ENCODE measurements at regions not wholly inside any gene's neighbourhood (a gene's known extent, or its start where the extent isn't known, plus 50 kb on each side); places are given as distances from the start of the nearest gene placed in this dataset.

- no peak for DNase-seq
Measured at GRCh38 chr3:188077160-188077799, 76.7 kb upstream of the LPP start.

- no peak for DNase-seq
Measured at GRCh38 chr3:188080091-188080490, 73.9 kb upstream of the LPP start.

DNA sequence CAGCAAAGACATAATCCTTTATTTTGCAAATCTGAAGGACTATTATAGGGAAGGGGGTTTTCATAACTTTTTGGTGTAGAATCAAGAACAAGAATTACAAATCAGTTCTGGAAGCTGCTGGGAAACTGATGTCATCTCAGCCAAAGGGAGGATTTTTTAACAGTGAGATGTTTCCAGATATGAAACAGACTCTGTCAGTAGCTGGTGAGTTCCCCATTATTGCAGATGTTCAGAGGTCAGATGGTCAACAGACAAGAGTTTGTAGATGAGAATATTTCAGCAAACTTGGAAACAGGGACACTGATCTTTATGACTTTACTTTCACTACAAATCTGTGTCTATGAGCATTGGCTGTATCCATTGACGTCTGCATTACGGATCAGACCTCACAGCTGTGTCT lies 71.9 kb upstream of the LPP start:
- DNase-seq = no peak

DNA sequence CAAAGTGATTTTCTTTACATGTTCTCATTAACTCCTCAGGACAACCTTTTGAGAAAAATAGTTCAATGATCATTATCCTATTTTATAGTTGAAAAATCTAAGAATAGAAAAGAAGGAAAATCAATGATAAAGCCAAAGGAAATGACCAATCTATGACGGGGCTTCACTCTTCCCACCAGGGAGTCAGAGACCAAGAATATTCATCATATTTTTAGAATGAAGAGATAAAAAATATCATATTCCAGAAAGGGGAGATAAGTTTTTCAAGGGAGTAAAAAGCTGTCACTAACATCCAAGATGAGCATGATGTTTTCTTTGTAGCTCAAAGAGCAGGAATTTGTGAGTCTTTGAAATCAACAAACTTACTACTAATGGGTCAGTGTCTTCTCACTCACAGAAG lies 71.5 kb upstream of the LPP start:
- no peak for DNase-seq

GRCh38 chr3:188083011-188083410 lies 70.9 kb upstream of the LPP start:
- no peak for DNase-seq

- DNase-seq = no peak
Measured at GRCh38 chr3:188084752-188085583, 69.0 kb upstream of the LPP start.

GRCh38 chr3:188085584-188086560 lies 68.1 kb upstream of the LPP start:
- no peak for DNase-seq

- no peak for DNase-seq
Measured at GRCh38 chr3:188088948-188089685, 64.8 kb upstream of the LPP start.

- peak; percentile 44 for DNase-seq
Measured at GRCh38 chr3:188090620-188091309, 63.2 kb upstream of the LPP start.

GRCh38 chr3:188091746-188092145 lies 62.2 kb upstream of the LPP start:
- no peak for DNase-seq

DNA sequence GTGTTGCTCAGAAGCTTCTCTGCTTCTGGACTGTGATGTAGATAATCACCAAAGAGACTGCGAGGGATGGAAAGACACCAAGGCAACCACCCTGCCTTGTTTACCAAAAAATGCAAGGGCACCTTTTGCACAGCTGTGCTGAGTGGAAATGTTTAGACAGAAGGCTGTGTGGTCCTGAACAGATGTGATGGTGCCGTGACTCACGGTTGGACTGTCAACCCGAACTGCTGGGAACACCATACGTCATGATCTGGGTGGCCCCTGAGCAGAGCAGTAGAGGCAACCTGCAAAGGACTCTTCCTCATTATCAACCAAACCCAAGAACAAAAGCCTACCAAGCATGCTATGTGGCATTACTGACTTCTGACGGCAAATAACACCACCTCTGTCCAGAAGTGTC lies 61.3 kb upstream of the LPP start:
- DNase-seq = no peak

DNA sequence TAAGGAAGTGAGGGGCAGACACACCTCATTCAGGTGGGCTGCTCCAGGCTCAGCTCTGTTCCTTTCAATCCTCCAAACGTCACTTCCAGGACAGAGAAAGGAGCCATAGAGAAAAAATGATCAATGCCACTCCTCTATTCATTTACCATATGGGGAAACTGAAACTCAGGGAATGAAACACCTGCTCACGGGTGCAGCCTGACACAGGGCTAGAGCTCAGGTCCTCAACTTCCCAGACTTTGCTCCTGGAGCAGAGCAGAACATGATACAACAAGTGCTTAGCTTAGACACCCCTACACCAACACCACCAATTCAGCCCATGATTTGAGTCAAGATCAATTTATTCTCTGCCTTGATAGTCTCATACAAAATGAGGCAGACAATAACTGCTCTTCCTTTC lies 58.5 kb upstream of the LPP start:
- no peak for DNase-seq

GRCh38 chr3:188097791-188098190 lies 56.2 kb upstream of the LPP start:
- DNase-seq = no peak

- no peak for DNase-seq
Measured at GRCh38 chr3:188099907-188100306, 54.0 kb upstream of the LPP start.

DNA sequence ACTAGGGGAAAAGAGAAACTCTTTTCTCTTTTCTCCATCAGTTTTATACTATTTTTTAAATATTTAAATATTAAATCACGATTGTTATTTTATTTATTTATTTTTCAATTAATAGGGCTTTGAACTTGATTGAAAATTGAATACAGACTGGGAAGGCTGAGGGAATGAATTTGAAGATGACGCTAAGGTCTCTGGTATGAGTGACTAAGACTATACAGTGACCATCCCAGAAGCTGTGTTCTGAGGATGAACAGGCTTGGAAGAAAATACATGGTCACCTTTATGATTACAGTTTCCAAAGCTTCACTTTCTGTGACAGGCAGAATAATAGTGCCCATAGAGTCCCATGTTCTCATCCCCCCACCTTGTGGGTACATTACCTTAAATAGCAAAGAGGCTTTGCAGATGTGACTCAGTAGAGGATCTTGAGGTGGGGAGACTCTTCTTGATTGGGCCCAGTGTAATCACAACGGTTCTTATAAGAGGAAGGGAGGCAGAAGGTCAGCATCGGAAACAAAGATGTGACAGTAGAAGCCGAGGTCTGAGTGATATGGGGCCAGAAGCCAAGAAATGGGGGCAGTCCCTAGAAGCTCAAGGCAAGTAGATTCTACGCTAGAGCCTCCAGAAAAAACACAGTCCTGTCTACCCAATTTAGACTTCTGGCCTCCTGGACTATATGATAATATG lies 51.0 kb upstream of the LPP start:
- DNase-seq = no peak

GRCh38 chr3:188104050-188104449 lies 49.9 kb upstream of the LPP start:
- DNase-seq = no peak
